Adipocyte (in vitro differentiated cells): ENCODE measurements at regions not wholly inside any gene's neighbourhood (a gene's known extent, or its start where the extent isn't known, plus 50 kb on each side); places are given as distances from the start of the nearest gene placed in this dataset.

Experiments
- DNase-seq: peaks from one replicate; pipeline ENCODE4 v3.0.0-alpha.2; 2015; ENCODE audit warnings: low read depth
- H3K27me3 ChIP-seq: replicated peaks from 2 replicates; pipeline ENCODE4 v1.7.0; 2013; ENCODE audit warnings: mild to moderate bottlenecking, low read length, moderate library complexity; ENCODE audit not compliant: control insufficient read depth, insufficient read depth
- H3K36me3 ChIP-seq: 2 replicates; pipeline ENCODE4 v1.7.0; 2013; ENCODE audit warnings: low read length, mild to moderate bottlenecking, moderate library complexity; ENCODE audit not compliant: control insufficient read depth, insufficient read depth, severe bottlenecking
- H3K4me1 ChIP-seq: 2 replicates; pipeline ENCODE4 v1.7.0; 2013; ENCODE audit warnings: mild to moderate bottlenecking, low read length, moderate library complexity; ENCODE audit not compliant: control insufficient read depth, insufficient read depth
- H3K4me3 ChIP-seq: 2 replicates; pipeline ENCODE4 v1.7.0; 2013; ENCODE audit warnings: mild to moderate bottlenecking, low read length, moderate library complexity
- H3K9ac ChIP-seq: 2 replicates; pipeline ENCODE4 v1.7.0; 2013; ENCODE audit warnings: mild to moderate bottlenecking, low read length, moderate library complexity
- H3K9me3 ChIP-seq: 2 replicates; pipeline ENCODE4 v1.7.0; 2013; ENCODE audit warnings: mild to moderate bottlenecking, low read length, moderate library complexity; ENCODE audit not compliant: control insufficient read depth

- Histone ChIP-seq H3K9ac (no peak overlapping the region), H3K4me3 (peak overlapping the region; percentile 46), H3K27me3 (no peaks in the 10 kb centered on the region), H3K36me3 (no peaks in the 10 kb centered on the region), H3K4me1 (peaks cover 20% of the 10 kb centered on the region), H3K9me3 (no peaks in the 10 kb centered on the region)
- no peak for DNase-seq
These were observed 152.3 kb upstream of the ANXA10 start for GRCh38 chr4:167939863-167940616.

GRCh38 chr4:167943872-167944505 is 148.3 kb upstream of the ANXA10 start:
- no peaks in the 10 kb centered on the region for H3K36me3 ChIP-seq

GRCh38 chr4:167944721-167945120 is 147.6 kb upstream of the ANXA10 start:
- no peaks in the 10 kb centered on the region for H3K27me3 ChIP-seq
- H3K36me3 ChIP-seq = no peaks in the 10 kb centered on the region
- H3K9me3 ChIP-seq = no peaks in the 10 kb centered on the region
- H3K9ac ChIP-seq = no peak overlapping the region
- peaks cover 15% of the 10 kb centered on the region for H3K4me1 ChIP-seq
- H3K4me3 ChIP-seq = no peak overlapping the region
- DNase-seq = no peak

More at GRCh38 chr4:167943872-167944505, 148.3 kb upstream of the ANXA10 start:
- peak; percentile 10 for DNase-seq
- no peaks in the 10 kb centered on the region for H3K9me3 ChIP-seq
- H3K4me1 ChIP-seq = peaks cover 20% of the 10 kb centered on the region
- H3K9ac ChIP-seq = no peak overlapping the region
- H3K4me3 ChIP-seq = no peak overlapping the region
- no peaks in the 10 kb centered on the region for H3K27me3 ChIP-seq

GRCh38 chr4:167955006-167955405 is 137.3 kb upstream of the ANXA10 start:
- H3K4me1 ChIP-seq = no peaks in the 10 kb centered on the region
- peak; percentile 55 for DNase-seq
- no peak overlapping the region for H3K4me3 ChIP-seq
- no peaks in the 10 kb centered on the region for H3K27me3 ChIP-seq
- no peaks in the 10 kb centered on the region for H3K36me3 ChIP-seq
- H3K9ac ChIP-seq = no peak overlapping the region
- peaks cover 37% of the 10 kb centered on the region for H3K9me3 ChIP-seq

GRCh38 chr4:167956676-167957075 is 135.7 kb upstream of the ANXA10 start:
- H3K9ac ChIP-seq = no peak overlapping the region
- H3K4me3 ChIP-seq = no peak overlapping the region
- H3K27me3 ChIP-seq = no peaks in the 10 kb centered on the region
- H3K36me3 ChIP-seq = no peaks in the 10 kb centered on the region
- peaks cover 39% of the 10 kb centered on the region for H3K9me3 ChIP-seq
- no peaks in the 10 kb centered on the region for H3K4me1 ChIP-seq
- peak; percentile 65 for DNase-seq

GRCh38 chr4:167964766-167965373 is 127.5 kb upstream of the ANXA10 start:
- H3K27me3 ChIP-seq = no peaks in the 10 kb centered on the region
- no peak overlapping the region for H3K9ac ChIP-seq
- no peaks in the 10 kb centered on the region for H3K4me1 ChIP-seq

GRCh38 chr4:167966143-167966542 is 126.2 kb upstream of the ANXA10 start:
- no peak for DNase-seq
- no peaks in the 10 kb centered on the region for H3K27me3 ChIP-seq
- no peaks in the 10 kb centered on the region for H3K36me3 ChIP-seq
- H3K4me1 ChIP-seq = no peaks in the 10 kb centered on the region
- no peak overlapping the region for H3K9ac ChIP-seq
- H3K9me3 ChIP-seq = peaks cover 9% of the 10 kb centered on the region
- H3K4me3 ChIP-seq = no peak overlapping the region

More at GRCh38 chr4:167964766-167965373, 127.5 kb upstream of the ANXA10 start:
- Histone ChIP-seq H3K4me3 (no peak overlapping the region), H3K9me3 (peaks cover 16% of the 10 kb centered on the region), H3K36me3 (no peaks in the 10 kb centered on the region)
- peak; percentile 3 for DNase-seq

- Histone ChIP-seq H3K9ac (no peak overlapping the region), H3K4me1 (no peaks in the 10 kb centered on the region), H3K9me3 (peaks cover 43% of the 10 kb centered on the region), H3K36me3 (no peaks in the 10 kb centered on the region), H3K27me3 (no peaks in the 10 kb centered on the region), H3K4me3 (no peak overlapping the region)
- DNase-seq = no peak
These were observed 118.8 kb upstream of the ANXA10 start for GRCh38 chr4:167973513-167973912.

- Histone ChIP-seq H3K9me3 (peaks cover 7% of the 10 kb centered on the region), H3K36me3 (no peaks in the 10 kb centered on the region), H3K9ac (no peak overlapping the region), H3K4me1 (no peaks in the 10 kb centered on the region), H3K27me3 (no peaks in the 10 kb centered on the region), H3K4me3 (no peak overlapping the region)
- DNase-seq = no peak
These were observed 106.8 kb upstream of the ANXA10 start for GRCh38 chr4:167985565-167985964.

GRCh38 chr4:167986044-167986443 is 106.3 kb upstream of the ANXA10 start:
- DNase-seq = no peak
- Histone ChIP-seq H3K9me3 (peaks cover 5% of the 10 kb centered on the region), H3K4me3 (no peak overlapping the region), H3K36me3 (no peaks in the 10 kb centered on the region), H3K9ac (no peak overlapping the region), H3K4me1 (no peaks in the 10 kb centered on the region), H3K27me3 (no peaks in the 10 kb centered on the region)

GRCh38 chr4:167987285-167987684 is 105.1 kb upstream of the ANXA10 start:
- Histone ChIP-seq H3K27me3 (no peaks in the 10 kb centered on the region), H3K36me3 (no peaks in the 10 kb centered on the region), H3K9me3 (no peaks in the 10 kb centered on the region), H3K4me3 (no peak overlapping the region), H3K9ac (no peak overlapping the region), H3K4me1 (no peaks in the 10 kb centered on the region)
- no peak for DNase-seq
